ENCODE measurements at regions not wholly inside any gene's neighbourhood (a gene's known extent, or its start where the extent isn't known, plus 50 kb on each side); places are given as distances from the start of the nearest gene placed in this dataset.

GRCh38 chr6:24004062-24004461 lies 122.0 kb upstream of the NRSN1 start:
- no peak for TF ChIP-seq EZH2 (IDR thresholded peaks at IDR 0.05; ENCODE audit: borderline replicate concordance, low read depth, low read length, severe bottlenecking)
- no peak for TF ChIP-seq CTCF (IDR thresholded peaks at IDR 0.05; ENCODE audit: borderline replicate concordance, extremely low read depth, low read length, poor library complexity, severe bottlenecking)
- no peak overlapping the region for H2AFZ ChIP-seq (ENCODE audit: low read depth, low read length)
- H3K27ac ChIP-seq (ENCODE audit: low read length), result no peak overlapping the region
- no peaks in the 10 kb centered on the region for H3K4me1 ChIP-seq (ENCODE audit: insufficient read depth, low read length)
- DNase-seq, result no peak
- H3K79me2 ChIP-seq (ENCODE audit: insufficient read depth, low read length), result no peaks in the 10 kb centered on the region
- no peak for ATAC-seq (ENCODE audit: insufficient read depth, low read depth)
- H3K9me3 ChIP-seq (ENCODE audit: insufficient read depth, low read length, severe bottlenecking), result no peaks in the 10 kb centered on the region
- H3K27me3 ChIP-seq (ENCODE audit: insufficient read depth, low read length, poor library complexity), result no peaks in the 10 kb centered on the region
- H3K4me3 ChIP-seq (ENCODE audit: low read depth in 1 of 2, low read length in 2 of 2), result no peak overlapping the region
- no peaks in the 10 kb centered on the region for H3K36me3 ChIP-seq (ENCODE audit: insufficient read depth, low read length)
- H3K9ac ChIP-seq (ENCODE audit: low read depth, low read length), result no peak overlapping the region
- no peak overlapping the region for H3K4me2 ChIP-seq (ENCODE audit: insufficient read depth, low read length)
- H4K20me1 ChIP-seq (ENCODE audit: insufficient read depth, low read length), result no peaks in the 10 kb centered on the region

- H3K27ac ChIP-seq (ENCODE audit: low read length), result no peak overlapping the region
- H3K36me3 ChIP-seq (ENCODE audit: insufficient read depth, low read length), result no peaks in the 10 kb centered on the region
- no peak overlapping the region for H3K9ac ChIP-seq (ENCODE audit: low read depth, low read length)
- H3K4me2 ChIP-seq (ENCODE audit: insufficient read depth, low read length), result no peak overlapping the region
- no peak for ATAC-seq (ENCODE audit: insufficient read depth, low read depth)
- no peaks in the 10 kb centered on the region for H4K20me1 ChIP-seq (ENCODE audit: insufficient read depth, low read length)
- no peak for DNase-seq
- TF ChIP-seq CTCF (IDR thresholded peaks at IDR 0.05; ENCODE audit: borderline replicate concordance, extremely low read depth, low read length, poor library complexity, severe bottlenecking) (no peak), EZH2 (IDR thresholded peaks at IDR 0.05; ENCODE audit: borderline replicate concordance, low read depth, low read length, severe bottlenecking) (no peak)
- H3K4me3 ChIP-seq (ENCODE audit: low read depth in 1 of 2, low read length in 2 of 2), result no peak overlapping the region
- H3K9me3 ChIP-seq (ENCODE audit: insufficient read depth, low read length, severe bottlenecking), result no peaks in the 10 kb centered on the region
- H3K4me1 ChIP-seq (ENCODE audit: insufficient read depth, low read length), result no peaks in the 10 kb centered on the region
- H2AFZ ChIP-seq (ENCODE audit: low read depth, low read length), result no peak overlapping the region
- no peaks in the 10 kb centered on the region for H3K79me2 ChIP-seq (ENCODE audit: insufficient read depth, low read length)
- no peaks in the 10 kb centered on the region for H3K27me3 ChIP-seq (ENCODE audit: insufficient read depth, low read length, poor library complexity)
Measured at GRCh38 chr6:24004659-24005058, 121.4 kb upstream of the NRSN1 start.

DNA sequence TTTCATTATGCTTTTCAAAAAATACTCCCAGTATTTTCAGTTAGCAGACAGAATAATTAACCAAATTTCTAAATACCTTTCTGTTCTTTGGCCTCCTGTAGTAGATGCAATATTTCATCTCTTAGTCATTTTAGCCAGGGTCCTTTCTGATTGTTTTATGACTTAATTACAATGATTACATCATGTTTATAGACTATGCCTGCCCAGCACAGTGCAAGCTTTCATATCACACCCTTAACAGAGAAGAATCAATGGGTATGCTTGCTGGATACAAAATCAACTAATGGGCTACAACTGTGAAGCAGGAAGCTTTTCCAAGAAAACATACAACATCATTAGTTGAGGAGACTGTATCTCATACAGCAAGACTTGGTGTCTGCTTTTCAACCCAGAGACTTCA lies 119.8 kb upstream of the NRSN1 start:
- Histone ChIP-seq H3K4me2 (ENCODE audit: insufficient read depth, low read length) (no peak overlapping the region), H2AFZ (ENCODE audit: low read depth, low read length) (no peak overlapping the region), H4K20me1 (ENCODE audit: insufficient read depth, low read length) (no peaks in the 10 kb centered on the region), H3K4me3 (ENCODE audit: low read depth in 1 of 2, low read length in 2 of 2) (no peak overlapping the region), H3K9ac (ENCODE audit: low read depth, low read length) (no peak overlapping the region), H3K27ac (ENCODE audit: low read length) (no peak overlapping the region), H3K27me3 (ENCODE audit: insufficient read depth, low read length, poor library complexity) (no peaks in the 10 kb centered on the region), H3K4me1 (ENCODE audit: insufficient read depth, low read length) (no peaks in the 10 kb centered on the region), H3K79me2 (ENCODE audit: insufficient read depth, low read length) (no peaks in the 10 kb centered on the region), H3K9me3 (ENCODE audit: insufficient read depth, low read length, severe bottlenecking) (no peaks in the 10 kb centered on the region), H3K36me3 (ENCODE audit: insufficient read depth, low read length) (no peaks in the 10 kb centered on the region)
- TF ChIP-seq EZH2 (IDR thresholded peaks at IDR 0.05; ENCODE audit: borderline replicate concordance, low read depth, low read length, severe bottlenecking) (no peak), CTCF (IDR thresholded peaks at IDR 0.05; ENCODE audit: borderline replicate concordance, extremely low read depth, low read length, poor library complexity, severe bottlenecking) (no peak)
- DNase-seq (no peak), ATAC-seq (ENCODE audit: insufficient read depth, low read depth) (no peak)

DNA sequence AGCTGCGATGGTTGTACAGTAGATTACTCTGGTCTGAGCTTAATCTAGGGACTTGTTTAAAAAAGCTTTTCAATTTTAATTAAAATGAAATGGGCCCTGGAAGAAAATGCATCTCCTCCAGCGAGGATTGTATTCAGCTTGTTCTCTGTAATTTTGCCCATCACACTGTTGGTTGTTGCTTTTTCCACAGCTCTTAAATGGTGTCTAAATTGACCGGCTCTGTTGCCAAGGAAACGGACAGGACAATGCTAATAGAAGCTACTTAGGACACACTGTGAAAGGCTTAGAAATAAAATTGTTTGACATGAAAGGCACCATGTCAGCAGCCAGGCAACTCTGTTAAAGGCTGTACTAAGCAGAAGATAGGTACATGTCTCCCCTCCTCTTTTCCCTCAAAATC lies 116.7 kb upstream of the NRSN1 start:
- no peak for TF ChIP-seq EZH2 (IDR thresholded peaks at IDR 0.05; ENCODE audit: borderline replicate concordance, low read depth, low read length, severe bottlenecking)
- no peak for TF ChIP-seq CTCF (IDR thresholded peaks at IDR 0.05; ENCODE audit: borderline replicate concordance, extremely low read depth, low read length, poor library complexity, severe bottlenecking)

More for the DNA sequence above, 116.7 kb upstream of the NRSN1 start:
- no peak overlapping the region for H3K4me2 ChIP-seq (ENCODE audit: insufficient read depth, low read length)
- H3K27me3 ChIP-seq (ENCODE audit: insufficient read depth, low read length, poor library complexity), result no peaks in the 10 kb centered on the region
- no peak overlapping the region for H3K27ac ChIP-seq (ENCODE audit: low read length)
- no peaks in the 10 kb centered on the region for H3K36me3 ChIP-seq (ENCODE audit: insufficient read depth, low read length)
- no peaks in the 10 kb centered on the region for H3K9me3 ChIP-seq (ENCODE audit: insufficient read depth, low read length, severe bottlenecking)
- no peaks in the 10 kb centered on the region for H3K79me2 ChIP-seq (ENCODE audit: insufficient read depth, low read length)
- no peak overlapping the region for H3K4me3 ChIP-seq (ENCODE audit: low read depth in 1 of 2, low read length in 2 of 2)
- no peaks in the 10 kb centered on the region for H3K4me1 ChIP-seq (ENCODE audit: insufficient read depth, low read length)
- H2AFZ ChIP-seq (ENCODE audit: low read depth, low read length), result no peak overlapping the region
- DNase-seq (no peak), ATAC-seq (ENCODE audit: insufficient read depth, low read depth) (no peak)
- no peak overlapping the region for H3K9ac ChIP-seq (ENCODE audit: low read depth, low read length)
- no peaks in the 10 kb centered on the region for H4K20me1 ChIP-seq (ENCODE audit: insufficient read depth, low read length)

Measured in DND-41 (cell line).